HG03097 (cell line): ENCODE measurements at regions not wholly inside any gene's neighbourhood (a gene's known extent, or its start where the extent isn't known, plus 50 kb on each side); places are given as distances from the start of the nearest gene placed in this dataset.

ENCODE experiments used
- ATAC-seq: cut with Tn5 transposase; IDR thresholded peaks from one replicate; pipeline ENCODE4 v1.9.1; 2021; ENCODE audit not compliant: unreplicated experiment, low FRiP score

DNA sequence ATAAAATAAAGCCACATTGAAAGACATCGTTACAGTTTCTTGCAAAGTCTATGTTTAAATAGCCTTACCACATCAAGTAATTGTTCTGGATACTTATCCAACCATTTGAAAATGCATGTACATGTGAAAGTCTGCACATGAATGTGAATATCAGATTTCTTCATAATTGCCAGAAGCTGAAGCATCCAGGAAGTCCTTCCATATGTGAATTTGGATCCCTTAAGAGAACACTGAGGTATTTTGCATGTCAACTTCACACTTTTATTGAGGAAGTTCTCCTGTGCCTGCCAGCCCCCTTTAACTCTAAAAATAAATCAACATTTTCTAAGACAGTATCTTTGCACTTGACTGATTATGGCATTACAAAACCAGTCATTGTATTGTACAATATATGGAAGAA lies 1103.5 kb upstream of the ADGRL3 start:
- no peak for ATAC-seq

DNA sequence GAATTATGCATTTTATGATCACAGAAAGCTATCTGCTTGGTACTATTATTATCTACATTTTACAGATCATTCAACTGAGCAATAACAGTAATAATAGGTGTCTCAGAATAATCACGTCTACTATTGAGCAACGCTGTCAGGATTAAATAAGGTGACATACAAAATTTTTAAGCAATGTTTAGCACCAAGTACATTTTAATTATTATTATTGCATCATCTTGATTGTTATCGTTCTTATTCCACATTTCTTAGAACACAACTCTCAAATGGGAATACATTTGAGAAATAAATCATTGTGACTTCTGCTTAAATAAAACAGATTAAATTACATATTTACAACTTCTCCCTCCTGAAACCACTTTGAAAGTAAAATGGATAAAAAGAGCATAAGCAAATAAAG lies 1083.5 kb upstream of the ADGRL3 start:
- no peak for ATAC-seq

DNA sequence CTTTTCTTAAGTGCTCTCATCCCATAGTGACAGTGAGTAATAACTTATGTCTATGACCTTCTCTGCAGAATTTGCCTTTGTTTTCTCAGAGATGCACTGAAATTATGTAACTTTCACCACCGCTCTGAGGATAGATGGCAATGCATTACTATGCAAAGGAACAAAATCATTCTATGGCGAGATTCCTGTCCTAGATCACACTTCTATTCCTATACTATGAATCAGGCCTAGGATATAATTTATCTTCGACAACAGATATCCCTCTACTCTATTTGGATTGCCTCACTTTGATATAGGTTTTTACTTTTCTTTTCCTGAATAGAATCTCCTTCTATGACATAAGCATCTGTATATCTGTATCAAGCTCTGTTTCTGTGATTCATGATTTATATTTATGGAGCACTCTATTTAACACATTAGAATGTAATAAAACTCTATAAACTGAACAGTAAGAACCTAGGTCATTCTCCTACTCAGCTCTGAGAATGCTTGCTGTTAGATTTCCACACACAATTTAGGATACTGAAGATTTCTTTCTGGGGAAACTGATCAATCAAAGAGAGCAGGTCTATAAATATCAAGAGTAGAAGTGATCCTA lies 1082.3 kb upstream of the ADGRL3 start:
- no peak for ATAC-seq

DNA sequence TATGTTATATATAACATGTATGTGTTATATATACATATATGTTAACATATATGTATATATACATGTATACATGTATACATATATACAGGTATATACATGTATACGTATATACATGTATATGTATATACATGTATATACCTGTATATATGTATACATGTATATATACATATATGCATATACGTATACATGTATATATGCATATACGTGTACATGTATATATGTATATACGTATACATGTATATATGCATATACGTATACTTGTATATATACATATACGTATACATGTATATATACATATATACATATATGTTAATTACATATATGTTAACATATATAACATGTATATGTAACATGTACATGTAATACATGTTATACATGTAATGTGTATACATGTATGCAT lies 1077.3 kb upstream of the ADGRL3 start:
- no peak for ATAC-seq

DNA sequence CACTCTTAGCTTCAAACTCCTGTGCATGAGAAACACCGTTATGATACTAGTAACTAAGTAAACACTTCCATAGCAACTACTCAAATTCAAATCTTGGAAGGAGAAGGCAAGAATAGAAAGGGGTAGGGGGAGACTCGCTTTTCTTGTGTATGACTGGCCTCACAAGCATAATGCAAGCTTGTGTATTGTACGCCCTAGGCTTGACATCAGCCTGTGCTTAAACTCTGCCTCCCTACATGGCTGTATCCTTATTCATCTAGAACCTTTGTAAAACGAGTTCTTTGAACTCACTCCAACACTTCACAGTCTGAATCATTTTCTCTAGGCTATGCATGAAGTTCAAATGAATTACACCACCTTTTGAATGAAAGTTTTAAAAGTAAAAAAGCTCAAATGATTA lies 1071.2 kb upstream of the ADGRL3 start:
- ATAC-seq, result no peak

DNA sequence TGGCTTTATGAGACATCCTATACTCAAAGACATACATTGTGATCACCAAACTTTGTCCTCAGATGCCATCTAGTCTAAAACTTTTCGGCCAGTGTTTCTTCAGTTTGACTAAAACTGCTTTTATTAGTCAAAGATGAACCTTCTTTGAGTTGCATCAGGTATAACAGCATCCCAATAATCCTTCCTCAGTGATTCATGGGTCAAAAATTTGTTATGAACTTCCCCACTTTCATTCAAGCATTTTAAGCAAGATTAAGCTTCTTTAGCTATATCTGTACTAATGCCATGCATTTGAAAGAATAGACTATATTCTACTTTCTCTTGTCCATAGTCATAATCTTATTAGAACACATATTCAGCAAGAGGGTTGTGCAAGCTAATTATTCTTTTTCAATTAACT lies 1070.4 kb upstream of the ADGRL3 start:
- ATAC-seq, result no peak

DNA sequence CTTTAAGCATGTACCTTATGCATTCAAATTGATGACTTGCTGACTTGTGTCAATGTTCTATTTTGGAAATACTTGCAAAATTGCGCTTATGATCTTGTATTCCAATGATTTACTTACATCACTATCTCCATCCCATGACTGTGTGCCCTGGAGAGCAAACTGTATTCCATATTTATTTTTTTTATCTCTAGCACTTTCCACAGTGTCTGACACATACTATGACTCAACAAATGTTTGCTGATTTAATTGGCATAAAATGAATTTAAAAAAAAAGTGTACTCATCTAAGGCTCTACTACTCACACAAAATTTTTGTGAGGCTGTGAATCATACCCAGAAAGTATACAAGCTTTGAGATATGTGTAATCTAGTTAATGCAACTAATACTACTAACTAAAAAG lies 1066.8 kb upstream of the ADGRL3 start:
- ATAC-seq, result no peak

DNA sequence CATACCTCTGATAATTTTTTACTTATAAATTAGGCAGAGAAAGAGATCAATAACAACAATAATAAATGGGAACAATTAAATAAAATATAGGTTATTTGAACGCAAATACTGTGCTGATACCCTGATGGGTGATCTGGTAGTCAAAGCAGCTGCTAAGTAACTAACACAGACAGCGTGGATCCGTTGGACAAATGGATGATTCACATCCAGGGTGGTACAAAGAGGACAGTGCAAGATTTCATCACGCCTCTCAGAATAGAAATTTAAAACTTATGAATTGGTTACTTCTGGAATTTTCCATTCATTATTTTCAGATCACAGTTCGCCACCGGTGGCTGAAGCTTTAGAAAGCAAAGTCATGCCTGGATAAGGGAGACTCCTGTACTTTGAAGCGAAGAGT lies 1066.0 kb upstream of the ADGRL3 start:
- ATAC-seq, result no peak

DNA sequence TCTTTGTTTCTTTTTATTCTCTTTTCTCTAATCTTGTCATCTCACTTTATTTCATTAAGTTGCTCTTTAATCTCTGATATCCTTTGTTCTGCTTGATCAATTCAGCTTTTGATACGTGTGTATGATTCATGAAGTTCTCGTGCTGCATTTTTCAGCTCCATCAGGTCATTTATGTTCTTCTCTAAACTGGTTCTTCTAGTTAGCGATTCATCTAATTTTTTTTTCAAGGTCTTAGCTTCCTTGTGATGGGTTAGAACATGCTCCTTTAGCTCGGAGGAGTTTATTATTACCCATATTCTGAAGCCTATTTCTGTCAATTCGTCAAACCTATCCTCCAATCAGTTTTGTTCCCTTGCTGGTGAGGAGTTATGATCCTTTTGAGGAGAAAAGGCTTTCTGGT lies 1045.0 kb upstream of the ADGRL3 start:
- no peak for ATAC-seq

DNA sequence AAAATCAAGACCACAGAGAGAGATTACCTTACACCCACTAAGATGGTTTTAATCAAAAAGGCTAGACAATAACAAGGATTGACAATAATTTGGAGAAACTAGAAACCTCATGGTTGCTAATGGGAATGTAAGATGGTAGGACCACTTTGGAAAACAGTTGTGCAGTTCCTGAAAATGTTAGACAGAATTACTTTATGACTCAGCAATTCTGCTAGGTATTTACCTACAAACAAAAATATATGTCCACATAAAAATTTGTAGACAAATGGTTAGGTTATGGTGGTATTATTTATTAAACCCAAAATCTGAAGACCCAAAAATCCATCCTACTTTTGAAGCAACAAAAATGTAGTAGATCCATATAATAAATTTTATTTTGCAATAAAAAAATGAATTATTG lies 1027.0 kb upstream of the ADGRL3 start:
- no peak for ATAC-seq

DNA sequence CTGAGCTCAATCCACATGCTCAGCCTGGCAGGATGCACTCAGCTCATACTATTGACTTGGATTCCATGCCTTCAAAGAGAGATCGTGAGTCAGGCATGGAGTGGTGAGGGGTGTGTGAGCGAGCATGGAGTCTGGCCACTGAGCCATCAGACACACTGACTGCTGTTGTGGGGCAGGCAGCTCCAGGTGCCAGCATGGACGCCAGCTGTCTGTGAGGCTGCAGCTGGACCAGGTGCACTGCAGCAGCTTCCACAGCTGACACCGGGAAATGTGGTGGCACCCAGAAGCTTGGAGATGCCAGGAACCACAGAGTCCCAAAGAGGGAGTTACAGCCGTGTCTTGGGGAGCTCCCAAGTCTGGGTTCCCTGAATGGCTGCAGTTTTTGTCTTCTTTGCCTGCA lies 1026.4 kb upstream of the ADGRL3 start:
- no peak for ATAC-seq

DNA sequence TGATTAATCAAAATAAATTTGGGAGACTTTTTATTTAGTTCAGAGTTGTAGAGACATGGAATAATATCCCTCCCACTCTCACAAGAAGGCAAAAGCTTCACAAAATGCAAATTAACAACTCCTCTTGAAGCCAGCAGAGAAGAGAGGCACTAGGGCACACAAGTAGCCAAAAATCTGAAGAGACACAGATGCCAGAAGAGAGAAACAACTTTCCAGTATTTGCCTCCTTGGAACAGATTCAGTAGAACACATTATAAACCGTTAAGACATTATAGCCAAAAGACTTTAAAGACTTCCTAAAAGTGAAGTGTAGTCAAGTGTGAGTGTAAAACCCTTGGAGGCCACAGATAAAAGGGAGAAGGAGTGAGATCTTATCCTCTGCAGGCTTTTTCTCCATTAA lies 1024.9 kb upstream of the ADGRL3 start:
- no peak for ATAC-seq

DNA sequence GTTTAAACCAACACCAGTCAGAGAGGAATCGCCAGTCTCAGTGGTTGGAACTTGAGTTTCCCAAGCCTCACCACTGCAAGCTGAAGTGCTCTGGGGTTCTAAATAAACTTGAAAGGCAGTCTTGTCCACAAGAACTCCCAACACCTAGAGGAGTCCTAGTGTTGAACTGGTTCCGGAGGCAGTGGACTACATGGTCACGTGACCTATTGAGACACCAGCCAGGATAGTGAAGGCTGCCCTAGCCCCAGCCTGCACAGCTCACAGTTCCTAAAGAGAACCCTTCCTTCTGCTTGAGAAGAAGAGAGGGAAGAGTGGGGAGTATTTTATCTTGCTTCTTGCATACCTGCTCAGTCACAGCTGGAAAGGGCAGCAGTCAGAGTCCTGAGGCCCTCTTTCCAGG lies 1012.7 kb upstream of the ADGRL3 start:
- no peak for ATAC-seq

DNA sequence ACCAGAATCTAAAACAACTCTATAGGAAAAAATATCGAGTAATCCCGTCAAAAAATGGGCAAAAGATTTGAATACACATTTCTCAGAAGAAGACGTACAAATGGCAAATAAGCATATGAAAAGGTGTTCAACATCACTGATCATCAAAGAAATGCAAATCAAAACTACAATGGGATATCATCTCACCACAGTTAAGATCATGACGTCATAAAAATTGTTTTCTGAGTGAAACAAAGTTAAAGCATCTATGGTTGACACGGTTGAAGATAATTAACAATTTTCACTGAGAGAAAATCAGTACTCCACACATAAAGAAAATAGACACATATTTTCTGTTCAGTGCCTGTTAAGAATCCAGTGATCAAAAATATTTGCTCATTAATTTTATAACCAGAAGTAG lies 1010.8 kb upstream of the ADGRL3 start:
- ATAC-seq, result no peak

DNA sequence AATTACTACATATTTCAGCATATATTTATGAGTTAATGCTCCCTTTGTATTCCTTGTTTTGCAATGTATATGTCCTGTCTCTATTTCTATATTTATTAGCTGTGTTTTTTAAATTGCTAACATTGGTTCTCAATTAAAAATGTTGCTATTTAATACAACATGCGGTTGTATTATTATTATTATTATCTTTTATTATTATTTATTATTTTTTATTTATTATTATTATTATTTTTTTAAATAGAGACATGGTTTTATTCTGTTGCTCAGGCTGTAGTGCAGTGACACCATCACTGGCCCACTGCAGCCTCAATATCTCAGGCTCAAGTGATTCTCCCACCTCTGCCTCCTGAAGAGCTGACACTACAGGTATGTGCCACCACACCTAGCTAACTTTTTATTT lies 1005.9 kb upstream of the ADGRL3 start:
- no peak for ATAC-seq

DNA sequence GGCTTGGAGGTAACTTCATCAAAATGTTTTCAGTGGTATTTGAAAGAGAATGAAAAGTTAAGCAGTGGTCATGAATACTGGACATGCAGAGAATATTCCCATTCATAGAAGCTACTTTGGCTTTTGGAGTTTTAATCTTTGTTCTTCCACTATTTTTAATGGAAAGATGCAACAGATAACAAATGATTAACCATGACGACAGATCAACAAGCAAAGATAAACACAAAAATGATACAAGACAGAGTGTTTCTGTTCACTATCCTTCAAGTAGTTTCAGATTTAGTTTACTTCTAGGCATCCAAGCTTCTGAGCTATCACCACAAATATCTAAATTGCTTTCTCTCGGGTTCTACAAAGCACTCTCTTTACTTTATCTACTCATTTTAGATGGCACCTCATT lies 1004.9 kb upstream of the ADGRL3 start:
- ATAC-seq, result no peak

DNA sequence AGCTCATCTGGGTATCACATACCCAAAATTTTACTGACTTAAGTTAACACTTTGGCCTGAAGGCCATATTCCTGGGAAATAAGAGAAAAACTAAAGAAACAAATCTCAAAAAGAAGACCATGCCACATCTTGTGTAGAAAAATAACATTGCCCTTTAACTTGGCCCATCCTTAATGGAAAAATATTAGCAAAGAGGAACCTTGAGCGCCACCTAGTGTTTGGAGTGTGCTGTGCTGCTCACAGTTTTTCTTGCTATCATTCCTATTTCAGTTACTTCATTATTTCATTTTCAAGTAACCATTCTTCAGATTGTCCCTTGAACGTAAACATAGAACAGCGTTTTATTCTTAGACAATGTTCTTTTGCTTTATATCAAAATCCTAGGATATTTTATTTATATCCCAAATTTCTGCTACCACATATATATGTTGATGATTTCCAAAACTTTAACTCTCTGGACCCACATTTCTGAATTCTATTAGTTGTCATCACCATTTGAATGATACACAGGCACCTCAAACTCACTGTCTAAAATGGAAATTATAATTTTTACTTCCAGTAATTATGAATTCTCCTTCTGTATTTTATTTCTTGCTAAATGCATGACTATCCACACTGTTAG lies 999.0 kb upstream of the ADGRL3 start:
- no peak for ATAC-seq

DNA sequence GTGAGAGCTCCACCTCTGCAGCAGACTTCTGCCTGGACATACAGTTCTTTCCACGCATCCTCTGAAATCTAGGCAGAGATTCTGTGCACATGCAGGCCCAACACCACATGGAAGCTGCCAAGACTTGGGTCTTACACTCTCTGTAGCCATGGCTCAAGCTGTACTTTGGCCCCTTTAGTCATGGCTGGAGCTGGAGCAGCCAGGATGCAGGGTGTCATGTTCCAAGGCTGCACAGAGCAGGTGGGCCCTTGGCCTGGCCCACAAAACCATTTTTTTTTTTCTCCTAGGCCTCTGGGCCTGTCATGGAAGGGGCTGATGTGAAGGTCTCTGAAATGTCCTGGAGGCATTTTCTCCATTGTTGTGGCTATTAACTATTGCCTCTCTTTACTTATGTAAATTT lies 990.5 kb upstream of the ADGRL3 start:
- ATAC-seq, result no peak

DNA sequence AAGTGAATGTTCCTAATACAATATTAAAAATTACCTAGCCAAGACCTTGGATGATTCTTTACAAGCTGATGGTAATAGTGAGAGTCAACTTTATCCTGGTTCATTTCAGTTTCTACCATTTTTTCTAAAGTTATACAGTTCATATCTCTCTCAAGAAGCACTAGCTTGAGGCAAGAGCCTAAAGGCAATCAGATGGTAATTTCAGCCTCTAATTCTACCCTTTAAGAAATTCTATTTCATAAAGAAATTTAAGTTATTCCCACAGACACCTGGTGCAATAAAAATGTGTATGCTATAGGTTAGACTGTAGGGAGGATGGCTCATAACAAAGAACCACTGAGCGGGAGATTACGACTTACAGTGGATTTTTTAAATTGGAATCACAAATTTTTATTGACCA lies 984.2 kb upstream of the ADGRL3 start:
- ATAC-seq, result no peak

DNA sequence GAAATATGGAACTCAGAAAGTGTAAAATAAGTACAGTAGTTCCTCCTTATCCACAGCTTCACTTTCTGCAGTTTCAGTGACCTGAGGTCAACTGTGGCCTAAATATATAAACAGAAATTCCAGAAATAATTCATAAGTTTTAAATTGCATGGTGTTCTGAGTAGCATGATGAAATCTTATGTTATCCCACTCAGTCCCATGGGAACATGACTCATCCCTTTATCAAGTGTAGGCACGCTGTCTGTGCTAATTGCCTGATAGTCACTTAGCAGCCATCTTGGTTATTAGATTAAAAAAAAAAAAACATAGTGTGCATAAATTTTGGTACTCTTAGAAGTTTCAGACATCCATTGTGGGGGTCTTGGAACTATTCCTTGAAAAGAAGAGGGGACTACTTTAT lies 983.4 kb upstream of the ADGRL3 start:
- no peak for ATAC-seq

DNA sequence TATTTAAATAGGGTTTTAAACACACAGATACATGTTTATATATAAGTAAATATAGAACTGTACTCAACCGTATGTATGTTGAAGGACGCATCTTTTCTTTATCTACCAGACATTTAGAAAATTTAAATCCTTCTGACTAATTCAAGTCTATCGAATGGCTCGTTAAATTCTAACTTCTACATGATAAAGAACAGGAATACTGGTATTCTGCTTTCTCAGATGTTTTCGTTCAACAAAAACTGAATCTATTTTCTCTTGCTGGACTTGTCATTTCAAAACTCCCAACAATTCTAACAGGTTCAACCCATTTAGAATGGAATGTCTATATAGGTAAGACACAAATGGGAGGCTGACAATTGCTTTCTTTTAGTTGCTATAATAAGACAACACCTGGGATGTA lies 978.3 kb upstream of the ADGRL3 start:
- no peak for ATAC-seq

DNA sequence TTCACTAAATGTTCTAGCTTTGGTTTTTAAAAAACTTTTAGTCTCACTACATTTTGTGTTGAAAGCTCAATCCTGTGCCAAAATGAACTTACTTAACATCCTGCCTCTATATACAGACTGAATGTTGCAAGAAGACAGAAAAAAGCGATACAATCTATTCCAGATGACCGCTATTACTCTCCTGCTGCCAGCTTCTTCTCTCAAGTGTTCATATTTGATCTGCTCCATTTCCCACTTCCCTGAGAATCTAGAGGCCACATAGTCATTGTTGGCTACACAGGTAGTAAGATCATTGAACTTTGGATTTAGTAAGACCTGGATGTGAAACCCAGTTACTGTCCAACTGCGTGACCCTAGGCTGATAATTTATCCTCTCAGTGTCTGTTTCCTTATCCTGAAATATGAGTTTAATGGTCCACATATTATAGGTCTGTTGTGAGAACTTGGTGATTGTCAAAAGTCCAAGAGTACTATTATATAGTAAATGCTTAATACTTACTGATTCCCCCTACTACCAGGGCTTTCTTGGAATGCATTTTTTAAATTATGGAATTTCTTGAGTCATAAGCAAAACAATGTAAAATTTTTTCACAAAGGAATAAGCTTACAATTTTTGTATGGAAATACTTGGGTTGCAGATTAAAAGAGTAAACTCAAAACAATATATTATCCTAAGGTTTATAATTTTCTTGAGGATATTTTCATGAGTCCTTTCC lies 976.8 kb upstream of the ADGRL3 start:
- ATAC-seq, result no peak
